NCI-H526 treated with DMSO at 0.1 percent for 48 hours (cell line): ENCODE measurements at regions not wholly inside any gene's neighbourhood (a gene's known extent, or its start where the extent isn't known, plus 50 kb on each side); places are given as distances from the start of the nearest gene placed in this dataset.

Source experiments
- DNase-seq: peaks from one replicate; lab custom pipeline; 2025; lab: John Stamatoyannopoulos, UW

DNA sequence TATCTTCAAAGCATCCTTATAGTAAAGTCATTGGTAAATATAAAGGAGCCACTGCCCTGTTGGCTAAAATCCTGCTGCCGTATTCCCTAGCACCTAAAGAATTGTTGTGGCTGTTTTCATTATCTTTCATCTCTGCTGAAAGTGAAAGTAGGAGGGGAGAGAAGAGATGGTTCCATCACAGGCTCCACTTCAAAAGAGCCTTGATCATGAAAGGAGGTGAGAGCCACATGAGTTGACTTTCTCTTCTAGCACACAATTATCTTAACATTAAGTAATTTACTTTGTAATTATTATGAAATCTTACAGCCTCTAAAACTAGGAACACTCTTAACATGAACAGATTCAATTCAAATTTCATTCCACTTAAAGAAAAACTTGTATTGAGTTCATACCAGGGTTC is 1050.9 kb upstream of the LRRTM1 start:
- no peak for DNase-seq

DNA sequence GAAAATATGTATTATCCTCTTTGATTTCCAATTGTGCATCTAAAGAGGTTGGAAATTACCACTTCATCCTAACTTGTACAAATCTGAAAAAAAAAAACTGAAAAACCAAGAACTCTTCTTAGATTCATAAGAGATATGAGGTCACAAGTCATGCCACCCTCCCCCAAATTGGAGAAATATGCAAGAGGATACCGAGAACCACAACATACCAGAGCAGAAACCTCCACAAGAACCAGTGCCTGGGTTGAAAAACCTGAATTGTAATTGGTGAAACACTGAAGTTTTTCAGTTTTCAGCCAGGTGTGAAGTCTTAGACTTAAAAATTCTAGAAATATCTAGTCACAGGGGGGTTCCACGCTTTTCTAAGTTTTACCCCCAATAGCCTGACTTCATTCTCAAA is 1029.5 kb upstream of the LRRTM1 start:
- no peak for DNase-seq

DNA sequence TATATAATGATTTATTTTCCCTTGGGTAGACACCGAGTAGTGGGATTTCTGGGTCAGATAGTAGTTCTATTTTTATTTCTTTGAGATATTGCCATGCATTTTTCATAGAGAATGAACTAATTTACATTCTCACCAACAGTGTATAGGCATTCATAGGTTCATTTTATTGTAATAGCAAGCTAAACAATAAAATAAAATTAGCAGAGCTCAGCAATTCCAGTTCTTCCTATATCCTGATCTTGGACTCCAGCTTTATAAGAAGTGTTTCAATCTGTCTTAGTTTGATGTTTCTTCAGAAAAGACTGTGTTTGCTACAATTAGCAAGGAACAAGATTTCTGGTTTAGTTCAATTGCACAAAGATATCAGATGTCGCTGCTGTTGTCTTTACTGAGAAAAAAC is 1024.4 kb upstream of the LRRTM1 start:
- no peak for DNase-seq

DNA sequence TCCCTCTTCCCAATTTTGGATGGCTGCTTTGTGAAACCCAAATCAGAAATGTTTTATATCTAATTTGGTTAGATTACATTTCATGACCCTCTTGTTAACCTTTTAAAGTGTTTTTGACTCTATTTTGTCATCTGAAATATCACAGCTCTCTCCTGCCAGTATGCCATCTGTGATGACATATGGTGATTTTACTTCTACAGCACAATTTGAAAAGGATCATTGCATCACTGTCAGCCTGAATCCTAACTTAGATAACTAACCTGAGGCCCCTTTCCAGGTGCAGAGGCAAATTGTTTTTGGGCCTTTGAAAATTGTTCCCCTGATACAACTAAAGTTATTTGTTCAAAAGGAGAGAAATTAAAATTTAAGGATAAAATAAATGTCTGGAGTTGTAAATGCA is 1023.4 kb upstream of the LRRTM1 start:
- DNase-seq = no peak

DNA sequence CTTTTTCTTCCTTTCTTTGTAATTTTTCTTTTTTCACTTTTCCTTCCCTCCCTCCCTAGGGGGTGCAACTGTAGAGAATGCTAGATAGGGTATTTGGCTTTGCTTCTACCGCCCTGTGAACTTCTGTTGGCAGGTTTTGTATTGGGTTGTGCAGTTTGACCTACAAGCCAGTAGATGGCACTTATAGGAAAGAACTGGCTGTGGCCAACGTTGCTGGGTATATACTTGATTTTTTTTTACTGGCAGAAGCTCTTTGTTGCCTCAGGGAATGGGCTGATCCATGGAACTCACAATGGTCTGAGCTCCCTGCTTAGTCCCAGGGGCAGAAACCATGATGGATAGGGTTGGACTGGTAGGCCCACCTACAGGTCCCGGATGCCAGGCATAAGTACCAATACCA is 1019.5 kb upstream of the LRRTM1 start:
- peak; percentile 1 for DNase-seq

DNA sequence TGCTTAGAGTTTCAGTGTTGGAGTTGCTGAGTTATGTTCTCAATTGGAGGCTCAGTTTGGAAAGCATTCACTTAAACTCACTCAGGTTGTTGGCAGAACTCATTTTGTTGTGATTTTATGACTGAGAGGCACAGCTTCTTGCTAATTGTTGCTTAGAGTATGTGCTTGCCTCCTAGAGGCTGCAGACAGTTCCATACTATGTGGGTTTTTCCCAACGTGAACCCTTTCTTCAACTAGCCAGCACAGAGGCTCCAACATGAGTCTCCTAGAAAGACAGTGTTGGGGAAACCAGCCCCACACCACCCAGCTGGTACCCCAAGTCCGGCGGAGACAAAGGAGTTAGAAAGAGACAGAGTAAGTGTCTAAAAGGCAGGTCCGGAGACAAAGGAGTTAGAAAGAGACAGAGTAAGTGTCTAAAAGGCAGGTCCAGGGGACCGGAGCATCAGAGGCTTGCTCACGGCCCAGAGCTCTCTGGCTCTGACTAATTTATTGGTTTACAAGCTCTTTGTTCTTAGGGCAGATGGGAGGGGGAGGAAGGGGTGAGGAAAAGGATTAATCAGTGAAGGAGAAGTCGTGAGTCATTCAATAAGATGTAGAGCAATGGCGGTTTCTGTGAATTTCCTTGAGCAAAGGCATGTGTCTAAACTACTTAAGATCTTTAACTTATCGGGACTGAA is 999.7 kb upstream of the LRRTM1 start:
- DNase-seq = no peak

DNA sequence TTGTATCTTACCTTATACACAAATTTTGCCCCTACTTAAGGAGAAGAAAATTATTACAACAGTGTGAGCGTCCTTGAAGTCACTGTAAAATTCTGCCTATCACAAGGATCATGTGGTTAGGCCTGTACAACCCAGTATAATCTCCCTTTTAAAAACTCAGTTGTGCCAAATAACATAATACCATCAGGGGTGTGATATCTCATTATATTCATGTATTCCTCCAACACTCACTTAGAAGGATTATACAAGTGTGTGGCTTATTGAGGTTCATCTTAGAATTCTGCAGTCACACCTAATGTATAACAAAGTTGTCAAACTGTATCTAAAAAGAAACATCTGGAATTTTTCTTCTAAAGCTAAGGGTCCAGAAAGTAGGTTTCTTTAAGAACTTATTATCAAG is 998.8 kb upstream of the LRRTM1 start:
- DNase-seq = no peak

DNA sequence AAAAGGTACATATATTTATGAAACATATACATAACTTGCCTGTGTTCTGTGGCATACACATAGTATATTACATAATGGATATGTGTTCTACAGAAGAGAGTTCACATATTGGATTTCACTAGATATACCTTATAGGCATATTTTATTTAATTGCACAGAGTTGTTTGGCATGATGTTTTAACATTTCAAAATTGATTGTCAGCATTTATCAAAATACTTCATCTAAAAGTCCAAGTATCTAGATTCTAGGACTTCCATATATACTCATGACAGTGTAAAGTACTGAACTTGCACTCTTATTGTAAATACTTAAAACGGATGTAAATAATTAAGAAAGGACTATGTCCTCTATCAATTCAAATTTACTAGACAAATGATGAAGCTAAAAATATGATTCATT is 995.3 kb upstream of the LRRTM1 start:
- DNase-seq = no peak

DNA sequence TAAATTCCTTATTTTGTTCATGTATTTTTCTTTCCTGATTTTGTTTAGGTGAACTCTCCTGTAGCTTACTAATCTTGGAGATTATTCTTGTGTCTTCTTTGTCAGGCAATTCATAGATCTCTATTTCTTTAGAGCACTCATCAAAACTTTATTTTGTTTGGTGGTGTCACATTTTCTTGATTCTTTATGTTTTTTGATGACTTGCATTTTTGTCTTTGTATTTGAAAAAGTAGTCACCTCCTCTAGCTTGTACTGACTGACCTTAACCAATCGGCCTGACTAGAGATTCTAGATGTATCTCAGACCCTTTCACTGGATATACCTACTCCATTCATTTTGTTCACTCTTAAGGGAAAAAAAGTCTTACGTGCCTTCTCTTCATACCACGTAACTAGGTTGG is 986.3 kb upstream of the LRRTM1 start:
- no peak for DNase-seq

DNA sequence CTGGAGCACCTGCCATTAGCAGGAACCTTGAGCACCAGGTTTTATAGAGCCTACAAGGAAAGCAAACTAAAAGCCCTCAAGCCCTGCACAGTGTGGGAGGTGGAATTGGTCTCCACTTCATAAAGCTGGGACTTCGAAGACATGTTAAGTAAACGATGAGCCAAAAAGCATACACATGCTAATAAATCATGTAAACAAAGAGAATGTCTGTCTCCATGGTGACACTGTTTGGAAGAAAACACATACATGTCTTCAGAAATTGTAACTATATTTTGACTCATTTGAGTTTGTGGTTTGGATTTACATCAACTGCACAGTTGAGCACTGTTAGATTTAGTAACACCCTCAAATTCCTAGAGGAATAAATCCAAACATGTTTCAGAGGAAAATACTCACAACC is 978.5 kb upstream of the LRRTM1 start:
- DNase-seq = no peak

DNA sequence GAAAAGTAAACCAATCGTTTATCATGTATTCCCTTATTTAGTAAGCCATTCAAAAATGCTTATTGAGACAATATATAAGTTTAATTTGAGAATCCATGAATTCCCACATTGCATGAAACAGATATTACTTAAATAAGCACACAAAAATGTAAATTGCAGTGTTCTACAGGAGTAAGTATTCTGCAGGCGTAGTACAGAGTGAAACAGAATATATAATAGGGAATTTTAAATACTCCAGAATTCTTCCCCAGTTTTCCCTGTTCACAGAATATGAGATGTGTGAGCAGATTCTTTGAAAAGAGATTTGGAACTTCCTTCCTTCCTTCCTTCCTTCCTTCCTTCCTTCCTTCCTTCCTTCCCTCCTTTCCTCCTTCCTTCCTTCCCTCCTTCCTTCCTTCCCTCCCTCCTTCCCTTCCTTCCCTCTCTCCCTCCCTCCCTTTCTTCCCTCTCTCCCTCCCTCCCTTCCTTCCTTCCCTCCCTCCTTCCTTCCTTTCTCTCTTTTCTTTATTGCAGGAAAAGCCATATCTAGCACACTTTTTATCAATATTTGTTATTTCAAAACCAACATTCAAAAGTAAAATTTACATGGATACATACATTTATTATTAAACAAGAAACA is 977.7 kb upstream of the LRRTM1 start:
- DNase-seq = no peak

DNA sequence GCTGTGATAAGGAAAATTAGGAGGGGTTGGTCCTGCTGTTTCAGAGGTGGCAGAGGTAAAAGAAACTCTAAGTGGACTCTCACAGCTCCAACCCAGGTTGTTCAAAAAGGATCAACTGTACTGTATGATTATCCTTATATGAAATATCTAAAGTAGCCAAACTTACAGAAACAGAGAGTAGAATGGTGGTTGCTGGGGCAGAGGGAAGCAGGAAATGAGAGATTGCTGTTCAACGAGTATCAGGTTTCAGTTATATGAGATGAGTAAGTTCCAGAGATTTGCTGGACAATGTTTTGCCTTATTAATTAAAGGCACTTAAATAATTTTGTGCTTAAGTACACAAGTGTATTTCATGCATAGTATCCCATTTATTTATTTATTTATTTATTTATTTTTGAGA is 972.0 kb upstream of the LRRTM1 start:
- no peak for DNase-seq

DNA sequence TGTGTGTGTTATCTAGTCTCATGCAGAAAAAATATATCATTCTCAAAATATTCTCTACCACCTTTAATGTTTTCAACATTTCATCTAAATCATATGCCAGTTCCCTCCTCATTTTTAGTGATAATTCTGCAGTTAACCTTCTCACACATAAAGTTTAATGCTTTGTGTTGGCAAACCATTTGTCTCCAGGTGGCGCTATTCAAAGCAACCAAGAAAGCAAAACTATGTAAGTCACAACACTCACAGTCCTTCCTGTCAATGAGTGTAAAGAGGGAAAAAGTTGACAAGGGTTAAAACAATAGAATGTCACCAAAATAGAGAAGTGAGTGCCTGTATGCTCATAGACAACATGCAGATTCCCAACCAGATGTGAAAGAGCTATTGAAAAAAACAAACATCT is 961.6 kb upstream of the LRRTM1 start:
- DNase-seq = no peak

DNA sequence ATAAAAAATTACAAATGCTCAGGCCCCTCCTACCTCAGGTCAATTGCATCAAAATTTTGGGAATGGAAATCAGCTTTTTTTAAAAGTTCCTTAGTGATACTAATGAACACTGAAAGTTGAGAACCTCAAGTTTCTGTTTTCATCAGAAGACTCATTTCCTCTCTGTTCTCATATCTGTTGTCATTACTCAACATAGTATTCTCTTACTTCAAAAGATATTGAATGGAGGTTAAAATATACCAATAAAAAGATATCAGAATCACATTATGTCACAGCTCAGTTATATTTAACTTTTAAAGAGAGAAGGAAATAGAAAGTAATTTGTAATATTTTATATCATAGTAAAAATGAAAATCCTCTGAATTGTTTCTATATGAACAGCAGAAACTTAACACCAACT is 959.4 kb upstream of the LRRTM1 start:
- no peak for DNase-seq

DNA sequence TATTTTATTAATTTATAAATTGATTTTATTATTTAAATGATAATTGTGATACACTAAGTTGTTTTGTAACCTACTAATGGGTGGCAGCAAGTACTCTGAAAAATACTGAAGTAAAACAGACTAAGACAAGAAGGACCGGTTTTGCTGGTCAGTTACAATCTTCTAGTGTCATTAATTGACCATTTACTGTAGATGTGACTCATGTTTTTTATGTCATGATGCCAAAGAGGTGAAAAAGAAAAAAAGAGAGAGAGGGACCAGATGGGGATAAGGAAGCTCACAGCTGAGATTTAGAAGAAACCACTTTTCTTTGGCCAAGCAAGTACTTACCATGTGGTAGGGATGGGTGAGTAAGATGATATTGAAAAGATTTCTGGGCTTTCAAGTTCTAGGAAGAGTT is 955.8 kb upstream of the LRRTM1 start:
- no peak for DNase-seq

DNA sequence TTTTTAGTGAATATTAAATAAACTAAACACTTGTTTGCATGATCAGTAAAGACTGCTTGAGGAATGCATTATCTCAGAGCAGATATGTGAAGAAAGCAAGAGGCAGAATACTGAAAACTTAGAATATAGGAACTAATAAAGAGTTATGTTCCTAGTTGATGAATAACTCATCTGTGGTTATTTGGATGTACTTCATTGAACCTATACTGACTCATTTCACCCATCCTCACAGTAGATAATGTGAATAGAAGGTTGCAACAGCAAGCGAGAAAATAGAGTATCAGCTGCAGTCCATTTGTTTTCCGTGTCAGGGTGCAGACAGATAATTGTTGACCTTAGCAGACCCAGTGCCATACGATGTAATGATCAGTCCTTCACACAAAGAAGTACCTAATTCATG is 945.7 kb upstream of the LRRTM1 start:
- no peak for DNase-seq

DNA sequence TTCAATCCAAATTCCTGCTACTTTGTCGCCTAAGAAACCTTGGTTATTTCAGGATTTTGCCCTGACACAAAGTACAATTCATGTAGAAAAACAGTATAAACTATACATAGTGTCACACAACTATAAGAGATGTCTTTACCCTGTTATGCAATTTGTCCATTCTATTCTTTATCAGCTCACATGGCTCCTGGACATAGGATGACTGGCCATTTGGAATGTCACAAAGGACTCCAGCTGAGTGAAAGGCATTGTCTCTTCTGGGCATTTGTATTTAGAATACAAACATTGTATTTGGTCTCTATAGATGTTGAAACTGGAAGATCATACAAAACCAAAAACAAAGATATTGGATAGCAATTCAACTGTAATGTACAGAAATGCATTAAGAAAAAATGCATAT is 944.6 kb upstream of the LRRTM1 start:
- no peak for DNase-seq

DNA sequence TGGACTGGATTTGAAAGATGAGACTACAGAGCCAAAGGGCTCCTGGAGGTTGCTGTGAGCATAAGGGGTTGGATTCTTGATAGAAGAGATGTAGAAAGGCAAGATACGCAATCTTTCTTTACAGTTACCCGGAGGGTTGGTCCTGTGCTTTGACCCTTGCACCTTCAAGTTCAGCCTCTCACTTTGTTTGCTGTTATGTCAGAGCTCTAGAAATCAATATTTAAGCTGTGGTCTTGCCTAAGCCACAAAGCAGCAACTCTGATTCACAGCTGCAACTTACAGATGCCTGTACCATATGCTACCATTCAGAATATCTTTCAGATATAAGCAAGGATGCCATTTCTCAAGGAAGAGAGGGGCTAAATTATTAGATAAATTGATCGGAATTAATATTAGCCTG is 943.1 kb upstream of the LRRTM1 start:
- no peak for DNase-seq

DNA sequence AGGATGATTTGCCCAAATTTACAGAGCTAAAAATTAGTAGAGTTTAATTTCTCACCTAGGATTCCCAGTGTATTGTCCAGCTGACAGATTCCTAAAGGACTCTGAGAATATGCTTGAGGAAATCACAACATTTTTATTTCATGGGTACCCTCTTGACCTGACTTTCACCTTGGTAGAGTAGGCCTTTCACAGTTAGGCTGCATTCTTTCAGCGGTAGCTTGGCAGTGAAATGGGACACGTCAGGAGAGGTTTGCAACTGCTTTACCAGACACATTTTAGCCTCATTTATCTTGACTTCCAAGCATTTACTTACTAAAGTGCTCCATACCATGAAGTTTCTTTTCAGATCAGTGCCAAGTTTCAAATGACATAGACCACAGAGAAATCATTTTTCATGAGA is 937.9 kb upstream of the LRRTM1 start:
- DNase-seq = no peak

DNA sequence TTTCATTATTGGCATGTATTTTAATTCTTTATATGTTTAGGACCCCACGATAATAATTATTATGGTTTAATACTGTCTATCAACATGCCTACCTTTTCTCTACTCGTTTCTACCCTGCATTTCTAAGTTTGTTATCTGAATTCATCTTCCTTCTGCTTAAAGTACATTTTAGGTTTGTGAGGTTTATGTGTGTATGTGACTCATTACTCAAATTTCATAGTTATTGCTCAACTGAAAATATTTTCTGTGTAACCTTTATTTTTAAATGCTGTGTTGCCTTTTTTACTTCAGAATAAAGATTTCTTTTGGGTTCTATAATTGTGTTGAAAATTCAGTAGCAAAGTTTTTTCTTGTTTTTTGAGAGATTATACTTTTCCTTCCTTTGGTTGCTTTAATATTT is 933.9 kb upstream of the LRRTM1 start:
- no peak for DNase-seq

DNA sequence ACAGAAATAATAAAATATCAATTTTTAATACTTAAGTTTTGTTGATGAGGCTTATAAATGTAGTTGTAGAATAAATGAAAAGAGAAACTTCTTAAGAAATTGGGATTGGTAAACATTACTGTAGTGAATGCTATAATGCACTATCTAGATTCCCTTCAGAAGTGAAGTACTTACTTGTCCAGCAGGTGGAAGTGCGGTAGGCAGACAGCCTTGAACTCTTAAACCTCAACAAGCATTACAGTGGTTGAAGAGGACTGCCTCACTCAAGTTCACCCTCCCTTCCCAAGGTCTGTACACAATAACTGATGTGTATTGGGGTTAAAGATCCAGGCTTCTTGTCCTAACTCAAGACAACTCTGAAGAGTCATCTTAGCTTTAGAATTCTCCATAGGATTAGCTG is 931.0 kb upstream of the LRRTM1 start:
- DNase-seq = no peak

DNA sequence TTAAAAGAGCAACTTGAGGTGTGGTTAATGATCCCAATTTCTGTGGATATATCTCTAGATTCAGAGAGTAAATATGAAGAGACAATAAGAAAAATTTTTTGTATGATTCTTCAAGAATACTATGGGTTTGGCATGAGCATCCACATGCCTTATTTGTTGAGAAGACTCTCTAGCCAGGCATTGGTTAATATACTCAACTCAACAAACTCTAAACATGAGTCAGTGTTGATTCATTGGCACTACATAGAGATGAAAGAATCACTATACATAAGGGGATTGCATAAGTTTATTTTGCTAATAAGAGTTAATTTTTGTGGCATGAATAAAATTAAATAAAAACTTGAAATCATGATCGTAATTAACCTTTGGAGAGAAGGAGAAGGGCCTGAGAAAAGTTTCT is 930.2 kb upstream of the LRRTM1 start:
- DNase-seq = no peak

DNA sequence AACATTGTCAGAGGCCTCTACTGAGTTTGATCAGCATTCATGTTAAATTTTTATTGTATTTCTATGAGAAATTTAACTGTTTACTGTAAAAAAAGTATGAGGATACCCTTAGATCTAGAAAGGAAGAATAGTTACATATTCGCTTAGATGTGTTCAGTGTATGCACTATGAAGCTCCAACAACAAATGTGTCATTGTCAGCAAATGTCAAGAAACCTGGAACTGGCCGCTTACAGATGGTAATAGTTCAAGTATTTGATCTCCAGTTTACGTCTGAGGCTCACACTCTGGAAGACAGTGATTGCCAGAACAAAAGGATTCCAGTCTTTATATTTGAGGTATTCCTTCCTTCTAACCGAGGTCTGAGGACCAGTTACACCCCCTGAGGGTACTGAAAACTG is 921.2 kb upstream of the LRRTM1 start:
- DNase-seq = no peak

DNA sequence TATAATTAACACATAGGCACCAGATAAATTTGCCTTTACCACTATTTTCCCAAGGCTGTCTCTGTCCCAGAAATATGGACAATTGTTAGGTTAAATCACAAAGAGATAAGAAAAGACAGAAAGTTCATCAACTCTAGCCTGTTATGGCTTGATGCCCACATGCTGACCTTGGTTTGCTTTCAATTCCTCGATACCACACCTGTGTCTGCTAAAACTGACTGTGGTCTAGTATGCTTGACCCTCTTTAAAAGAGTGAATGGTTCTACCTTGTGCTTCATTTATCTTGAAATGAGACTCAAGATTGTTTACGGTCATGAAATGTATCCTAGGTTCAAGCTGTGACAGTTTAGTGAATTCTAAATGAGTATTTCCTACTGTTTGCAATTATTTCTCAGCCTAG is 909.0 kb upstream of the LRRTM1 start:
- no peak for DNase-seq
